ENCODE measurements at regions not wholly inside any gene's neighbourhood (a gene's known extent, or its start where the extent isn't known, plus 50 kb on each side); places are given as distances from the start of the nearest gene placed in this dataset.

- TF ChIP-seq CTCF (conservative IDR thresholded peaks at IDR 0.05) (no peak), EZH2 (IDR thresholded peaks at IDR 0.05; ENCODE audit: low read depth) (no peak)
These were observed 280.8 kb downstream of the ETV1 start for GRCh38 chr7:13708670-13709069.

All from PC-9 (cell line).